ENCODE measurements at regions not wholly inside any gene's neighbourhood (a gene's known extent, or its start where the extent isn't known, plus 50 kb on each side); places are given as distances from the start of the nearest gene placed in this dataset.

DNA sequence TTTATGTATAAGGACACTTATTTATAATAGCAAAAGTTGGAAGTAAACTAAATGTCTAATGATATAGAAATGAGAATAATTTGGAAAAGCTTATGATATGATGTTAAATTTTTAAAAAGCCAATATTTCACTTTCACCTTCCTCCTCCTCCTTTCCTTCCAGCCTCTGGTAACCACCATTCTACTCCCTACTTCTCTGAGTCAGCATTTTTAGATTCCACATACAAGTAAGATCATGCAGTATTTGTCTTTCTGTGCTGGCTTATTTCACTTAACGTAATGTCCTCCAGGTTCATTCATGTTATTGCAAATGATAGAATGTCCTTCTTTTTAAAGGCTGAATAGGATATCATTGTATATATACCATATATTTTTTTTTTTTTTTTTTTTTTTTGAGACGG, 180.2 kb downstream of the RNF144B start:
- TF ChIP-seq TCF12 (IDR thresholded peaks at IDR 0.05; ENCODE audit: low read depth) (no peak), EP300 (IDR thresholded peaks at IDR 0.05; ENCODE audit: borderline replicate concordance) (no peak), TAF1 (IDR thresholded peaks at IDR 0.05; ENCODE audit: low read depth) (no peak), CREB1 (IDR thresholded peaks at IDR 0.05; ENCODE audit: low read depth) (no peak), REST (IDR thresholded peaks at IDR 0.05; ENCODE audit: low read depth) (no peak), FOXM1 (IDR thresholded peaks at IDR 0.05; ENCODE audit: borderline replicate concordance, low read depth) (no peak), ZBTB7A (IDR thresholded peaks at IDR 0.05; ENCODE audit: low read depth) (no peak), RAD21 (IDR thresholded peaks at IDR 0.05; ENCODE audit: low read depth) (no peak), CEBPB (IDR thresholded peaks at IDR 0.05) (no peak), EGR1 (IDR thresholded peaks at IDR 0.05) (no peak), YY1 (IDR thresholded peaks at IDR 0.05; ENCODE audit: low read depth) (no peak), TEAD4 (IDR thresholded peaks at IDR 0.05) (no peak)
- TF ChIP-seq, protein P1, sequence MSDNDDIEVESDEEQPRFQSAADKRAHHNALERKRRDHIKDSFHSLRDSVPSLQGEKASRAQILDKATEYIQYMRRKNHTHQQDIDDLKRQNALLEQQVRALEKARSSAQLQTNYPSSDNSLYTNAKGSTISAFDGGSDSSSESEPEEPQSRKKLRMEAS (IDR thresholded peaks at IDR 0.05): no peak
- TF ChIP-seq, protein P2, sequence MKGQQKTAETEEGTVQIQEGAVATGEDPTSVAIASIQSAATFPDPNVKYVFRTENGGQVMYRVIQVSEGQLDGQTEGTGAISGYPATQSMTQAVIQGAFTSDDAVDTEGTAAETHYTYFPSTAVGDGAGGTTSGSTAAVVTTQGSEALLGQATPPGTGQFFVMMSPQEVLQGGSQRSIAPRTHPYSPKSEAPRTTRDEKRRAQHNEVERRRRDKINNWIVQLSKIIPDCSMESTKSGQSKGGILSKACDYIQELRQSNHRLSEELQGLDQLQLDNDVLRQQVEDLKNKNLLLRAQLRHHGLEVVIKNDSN (IDR thresholded peaks at IDR 0.05): no peak
